ENCODE measurements at regions not wholly inside any gene's neighbourhood (a gene's known extent, or its start where the extent isn't known, plus 50 kb on each side); places are given as distances from the start of the nearest gene placed in this dataset.
"Not testable (repeated sequence)": the region's sequence is repeated elsewhere in the genome, so short reads cannot be mapped to it uniquely, and the experiment has no call there.

DNA sequence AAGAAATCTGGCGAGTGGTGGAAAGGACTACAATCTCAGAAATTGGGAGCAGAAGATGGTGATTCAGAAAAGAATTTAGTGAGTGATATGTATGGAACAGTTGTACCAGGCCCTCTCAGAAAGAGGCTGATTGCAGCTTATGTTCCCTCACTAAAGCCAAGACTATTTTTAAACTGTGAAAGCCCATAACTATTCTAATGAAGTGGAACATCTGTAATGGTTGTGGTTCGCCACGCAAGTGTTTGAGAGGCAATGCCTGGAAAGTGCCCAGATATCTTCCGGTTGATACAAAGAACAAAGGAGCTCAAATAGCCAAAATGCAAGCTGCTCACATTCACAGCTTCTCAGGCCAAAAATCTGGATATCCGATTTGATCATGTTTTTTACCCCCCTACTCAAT, 1250.7 kb downstream of the RAPGEF2 start:
- no peak for DNase-seq (ENCODE audit: low spot score)

DNA sequence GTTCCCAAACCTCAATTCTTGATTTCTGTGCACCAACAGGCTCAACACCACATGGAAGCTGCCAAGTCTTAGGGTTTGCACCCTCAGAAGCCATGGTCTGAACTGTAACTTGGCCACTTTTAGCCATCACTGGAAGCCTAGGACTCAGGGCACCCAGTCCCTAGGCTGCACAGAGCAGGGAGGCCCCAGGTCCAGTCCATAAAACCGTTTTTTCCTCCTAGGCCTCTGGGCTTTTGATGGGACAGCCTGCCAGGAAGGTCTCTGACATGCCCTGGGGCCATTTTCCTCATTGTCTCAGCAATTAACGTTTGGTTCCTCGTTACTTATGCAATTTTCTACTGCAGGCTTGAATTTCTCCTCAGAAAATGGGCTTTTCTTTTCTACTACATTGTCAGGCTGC, 1259.6 kb downstream of the RAPGEF2 start:
- DNase-seq (ENCODE audit: low spot score), result no peak

DNA sequence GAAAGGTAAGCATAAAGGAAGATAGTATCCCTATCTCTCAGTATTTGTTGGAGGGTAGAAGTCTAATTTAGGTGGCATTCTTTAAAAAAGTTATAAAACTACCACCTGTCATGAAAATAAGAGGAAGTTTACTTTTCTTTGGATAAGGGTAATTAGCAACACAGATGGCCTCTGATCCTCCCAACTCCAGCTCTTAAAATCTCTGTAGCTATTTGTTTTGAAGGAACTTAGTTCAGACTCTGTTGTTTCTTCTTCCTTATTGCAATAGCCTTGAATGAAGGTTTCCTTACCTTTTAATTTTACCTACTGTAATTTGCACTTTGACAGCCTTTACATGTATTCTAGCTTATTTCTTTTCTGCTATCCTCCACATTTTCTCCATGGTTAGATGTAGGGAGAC, 1261.3 kb downstream of the RAPGEF2 start:
- DNase-seq (ENCODE audit: low spot score), result no peak

DNA sequence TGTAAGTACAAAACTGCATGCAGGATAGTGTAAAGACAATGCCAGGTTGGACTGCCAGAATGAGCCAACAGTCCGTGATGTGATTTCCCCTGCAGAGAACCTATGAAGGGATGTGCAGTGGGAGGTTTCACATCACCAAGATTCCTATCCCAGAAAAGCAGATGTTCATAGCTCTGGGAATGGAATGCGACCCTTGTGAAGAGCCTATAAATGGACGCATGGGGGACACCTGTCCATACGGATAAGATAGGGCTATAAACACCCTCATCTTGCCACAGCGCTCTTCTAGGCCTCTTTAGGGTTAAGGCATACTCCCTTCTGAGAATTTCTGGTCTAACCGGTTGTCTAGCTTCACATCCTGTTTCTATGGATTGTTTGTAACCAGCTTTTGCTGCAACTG, 1261.8 kb downstream of the RAPGEF2 start:
- not testable (repeated sequence) for DNase-seq (ENCODE audit: low spot score)

DNA sequence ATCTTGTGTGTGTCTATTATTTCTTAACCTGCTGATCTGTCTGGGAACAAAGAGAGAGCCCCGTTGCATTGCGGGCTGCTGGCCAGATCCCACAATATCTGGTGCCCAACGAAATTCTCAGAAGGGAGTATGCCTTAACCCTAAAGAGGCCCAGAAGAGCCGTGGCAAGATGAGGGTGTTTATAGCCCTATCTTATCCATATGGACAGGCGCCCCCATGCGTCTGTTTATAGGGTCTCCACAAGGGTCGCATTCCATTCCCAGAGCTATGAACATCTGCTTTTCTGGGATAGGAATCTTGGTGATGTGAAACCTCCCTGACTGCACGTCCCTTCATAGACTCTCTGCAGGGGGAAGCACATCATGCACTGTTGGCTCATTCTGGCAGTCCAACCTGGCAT, 1262.5 kb downstream of the RAPGEF2 start:
- not testable (repeated sequence) for DNase-seq (ENCODE audit: low spot score)

DNA sequence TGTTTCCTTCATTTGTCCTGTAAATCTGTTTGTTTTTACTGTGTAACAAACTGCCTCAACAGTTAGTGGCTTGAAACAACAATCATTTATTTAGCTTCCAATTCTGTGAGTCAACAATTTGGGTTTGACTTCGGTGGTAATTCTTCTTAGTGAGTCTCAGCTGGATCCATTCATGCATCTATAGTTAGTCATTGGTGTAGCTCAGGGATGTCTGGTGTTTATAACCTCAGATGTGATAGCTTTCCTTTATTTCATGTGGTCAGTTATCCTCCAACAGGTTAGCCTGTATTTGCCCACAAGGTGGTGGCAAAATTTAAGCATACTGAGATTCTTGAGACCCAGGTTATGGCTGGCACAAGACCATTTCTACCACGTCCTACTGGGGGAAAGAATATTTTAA, 1267.2 kb downstream of the RAPGEF2 start:
- no peak for DNase-seq (ENCODE audit: low spot score)

DNA sequence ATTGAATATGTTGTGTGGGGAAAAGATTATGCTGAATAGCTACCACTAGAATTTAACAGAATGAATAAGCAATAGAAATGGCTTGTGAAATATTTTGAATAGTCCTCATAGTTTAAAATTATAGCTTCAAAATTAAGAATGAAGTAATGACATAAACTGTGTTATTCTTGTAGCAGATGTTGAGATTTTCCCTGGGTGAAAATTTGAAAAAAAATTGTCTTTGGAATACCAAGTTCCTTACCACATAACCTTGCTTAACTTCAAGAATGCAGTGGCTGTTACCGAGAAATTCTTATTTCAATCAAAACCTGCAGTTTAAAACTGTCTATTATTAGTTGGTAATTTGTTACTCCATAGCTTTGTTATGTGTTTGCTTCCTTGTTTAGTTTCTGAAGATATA, 1268.6 kb downstream of the RAPGEF2 start:
- DNase-seq (ENCODE audit: low spot score), result no peak

DNA sequence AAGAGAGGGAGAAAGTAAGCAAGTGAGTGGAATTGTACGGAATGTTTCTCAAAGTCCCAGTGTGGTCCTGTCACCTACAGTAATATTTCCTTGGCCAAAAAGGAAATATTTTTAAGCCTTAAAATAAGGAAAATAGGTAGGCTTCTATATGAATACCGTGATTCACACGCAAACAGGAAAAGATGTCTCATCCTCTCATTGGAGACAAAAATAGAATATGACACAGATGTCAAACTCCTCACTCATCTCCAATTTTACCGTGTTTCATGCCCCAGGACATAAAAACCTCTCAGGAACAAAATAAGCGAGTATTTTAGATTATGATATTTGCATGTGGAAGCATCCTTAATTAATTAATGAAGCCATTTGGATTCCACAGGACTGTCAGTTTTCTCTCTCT, 1269.5 kb downstream of the RAPGEF2 start:
- no peak for DNase-seq (ENCODE audit: low spot score)

DNA sequence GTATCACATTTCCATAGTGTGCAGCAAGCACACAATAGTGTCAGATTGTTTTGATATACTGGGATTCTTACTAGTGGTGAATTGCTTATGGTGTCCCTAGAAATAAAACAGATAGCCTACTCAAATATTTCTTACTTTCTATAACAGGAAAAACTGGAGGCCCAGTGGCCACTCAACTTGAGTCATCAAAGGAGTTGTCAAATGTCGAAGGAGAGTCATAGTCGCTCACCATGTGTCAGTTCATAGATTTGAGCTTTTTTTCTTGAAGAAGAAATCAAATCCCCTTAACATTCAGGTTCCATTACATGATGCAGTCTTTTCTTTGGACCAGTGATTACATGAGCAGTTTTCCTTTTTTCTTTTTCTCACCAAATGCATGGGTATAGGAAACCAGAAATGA, 1271.0 kb downstream of the RAPGEF2 start:
- no peak for DNase-seq (ENCODE audit: low spot score)

DNA sequence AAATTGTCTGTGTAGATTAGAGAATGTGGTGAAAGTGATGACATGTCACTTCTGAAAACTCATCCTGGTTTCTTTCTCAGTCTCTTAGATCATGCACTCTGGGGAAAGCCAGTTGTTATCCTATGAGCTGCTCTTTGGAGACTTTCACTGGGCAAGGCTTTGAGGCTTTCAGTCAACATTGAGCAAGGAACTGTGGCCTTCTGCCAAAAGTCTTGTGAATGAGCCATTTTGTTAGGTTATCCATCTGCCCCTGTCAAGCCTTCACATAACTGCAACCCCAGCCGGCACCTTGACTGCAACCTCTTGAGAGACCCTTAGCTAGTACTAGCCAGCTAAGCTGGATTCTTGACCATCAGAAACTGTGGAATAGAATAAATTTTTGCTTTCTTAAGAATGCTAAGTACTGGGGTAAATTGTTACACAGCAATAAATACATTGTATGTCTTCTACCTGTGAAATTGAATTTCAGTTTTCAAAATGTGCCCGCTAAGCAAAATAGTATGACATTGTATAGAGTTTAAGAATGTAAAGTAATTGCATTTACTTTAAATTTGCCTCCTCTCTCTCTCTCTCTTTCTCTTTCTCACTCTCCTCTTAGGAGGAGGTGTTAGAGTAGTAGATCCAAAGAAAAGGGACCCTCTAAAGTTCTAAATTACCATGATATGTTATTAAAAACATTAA, 1273.0 kb downstream of the RAPGEF2 start:
- no peak for DNase-seq (ENCODE audit: low spot score)

DNA sequence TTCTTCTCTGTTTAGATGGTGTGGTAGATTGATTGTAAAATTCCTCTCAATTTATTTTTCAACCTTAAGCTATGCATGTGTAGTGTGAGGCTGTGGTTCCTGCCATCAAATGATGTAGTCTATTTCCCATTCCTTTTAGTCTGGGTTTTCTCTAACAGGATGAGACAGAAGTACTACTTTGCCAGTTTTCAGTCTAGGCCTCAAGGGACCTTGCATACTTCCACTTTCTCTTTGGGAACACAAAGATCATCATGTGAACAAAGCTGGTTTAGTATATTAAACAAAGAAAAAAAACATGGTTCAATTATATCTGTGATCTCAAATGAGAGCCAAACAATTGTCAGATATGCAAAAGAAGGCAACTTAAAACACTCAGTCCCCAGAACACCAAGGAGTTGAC, 1284.0 kb downstream of the RAPGEF2 start:
- no peak for DNase-seq (ENCODE audit: low spot score)

DNA sequence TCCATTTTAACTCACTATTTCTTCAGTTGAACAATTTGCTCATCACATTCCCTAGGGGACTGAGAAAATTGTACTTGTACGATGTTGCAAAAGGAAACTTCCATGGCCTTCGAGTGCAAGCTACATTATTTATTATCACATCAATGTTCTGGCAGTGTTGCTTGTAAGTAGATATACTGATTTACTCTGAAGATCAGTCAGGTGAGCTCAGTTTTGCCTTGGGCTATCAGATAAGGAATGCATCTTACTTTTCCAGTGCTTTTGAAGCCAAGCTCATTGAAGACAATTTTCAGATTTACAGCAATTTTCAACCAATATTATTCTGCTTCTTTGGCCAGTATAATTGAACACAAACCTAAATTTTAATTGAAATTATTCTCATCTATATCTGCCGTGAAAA, 1296.9 kb downstream of the RAPGEF2 start:
- no peak for DNase-seq (ENCODE audit: low spot score)

DNA sequence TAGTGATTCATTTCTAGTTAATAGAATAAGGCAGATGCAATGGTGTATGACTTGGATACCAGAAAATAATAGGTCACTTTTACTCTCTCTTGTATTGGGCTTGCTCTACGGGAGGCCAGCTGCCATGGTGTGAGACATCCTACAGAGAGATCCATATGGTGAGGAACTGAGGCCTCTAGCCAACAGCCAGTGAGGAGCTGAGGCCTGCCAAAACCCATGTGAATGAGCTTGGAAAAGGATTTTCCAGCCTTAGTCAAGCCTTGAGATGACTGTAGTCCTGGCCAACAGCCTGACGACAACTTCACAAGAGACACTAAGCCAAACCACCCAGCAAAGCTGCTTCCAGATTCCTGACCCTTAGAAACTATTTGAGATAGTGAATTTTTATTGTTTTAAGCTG, 1300.2 kb downstream of the RAPGEF2 start:
- DNase-seq (ENCODE audit: low spot score), result no peak

DNA sequence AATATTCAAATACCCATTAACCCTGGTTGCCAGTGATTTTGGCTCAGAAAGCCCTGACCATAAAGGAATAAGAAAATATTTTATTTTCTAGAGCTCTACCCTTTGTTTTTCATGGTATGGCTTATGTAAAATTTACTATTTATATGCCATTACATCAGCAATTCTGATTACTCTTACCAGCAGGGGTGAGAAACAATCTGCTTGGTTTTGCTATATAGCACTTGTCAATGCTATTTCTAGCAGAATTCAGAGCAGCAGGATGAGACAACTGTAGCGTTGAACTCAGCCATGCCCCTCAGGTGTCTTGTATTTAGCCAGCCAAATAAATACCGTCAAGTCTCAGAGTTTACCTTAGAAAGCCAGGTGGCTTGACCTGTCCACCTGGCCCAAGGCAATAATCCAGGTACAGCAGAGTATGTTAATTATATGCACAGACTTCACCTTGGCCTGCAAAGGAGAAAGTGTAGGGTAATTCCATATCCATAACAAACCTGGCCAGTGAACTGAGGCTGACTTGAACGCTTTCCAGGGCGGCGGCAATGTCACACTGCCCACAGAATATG, 1303.5 kb downstream of the RAPGEF2 start:
- no peak for DNase-seq (ENCODE audit: low spot score)

DNA sequence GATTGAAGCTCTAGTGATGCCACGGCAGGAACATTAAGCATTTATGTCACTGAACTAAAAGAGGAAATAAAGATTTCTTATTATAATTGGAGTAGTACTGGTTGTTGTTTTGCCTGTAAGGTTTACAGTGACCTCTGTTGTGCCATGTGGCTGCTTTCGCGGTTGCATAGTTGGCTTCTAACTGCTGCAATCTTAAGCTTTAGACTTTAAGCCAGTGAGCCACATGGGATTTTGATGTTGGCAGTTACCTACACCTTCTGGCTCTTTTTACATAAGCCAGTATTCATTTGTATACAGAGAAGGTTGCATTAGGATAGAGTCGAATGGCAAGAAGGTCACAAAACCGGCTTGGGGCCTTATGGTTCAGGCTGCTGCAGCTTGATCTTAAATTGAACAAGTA, 1311.6 kb downstream of the RAPGEF2 start:
- no peak for DNase-seq (ENCODE audit: low spot score)

DNA sequence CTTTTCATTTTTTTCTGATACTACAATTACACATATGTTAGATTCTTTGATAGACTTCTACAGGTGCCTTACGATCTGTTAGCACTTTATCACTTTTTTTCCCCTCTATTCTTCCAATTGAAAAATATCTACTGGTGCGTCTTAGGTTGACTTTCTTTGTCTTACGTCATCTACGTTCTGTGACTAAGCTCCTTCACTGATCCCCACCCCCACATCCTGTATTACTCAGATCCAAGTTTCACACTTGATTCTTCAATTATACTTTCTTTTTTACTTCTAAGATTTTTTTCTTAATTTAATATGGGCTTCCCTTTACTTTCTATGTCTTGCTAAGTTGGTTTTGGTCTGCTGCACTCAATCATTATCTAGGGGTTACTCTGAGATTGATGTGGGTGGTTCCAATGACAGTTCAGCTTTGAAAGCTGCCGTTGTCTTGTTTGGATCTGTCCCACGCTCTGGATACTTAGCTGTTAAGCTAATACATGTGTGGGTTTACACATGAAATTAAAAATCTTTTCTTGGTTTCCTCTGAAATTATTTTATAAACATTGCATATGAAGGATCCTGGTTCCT, 1321.1 kb downstream of the RAPGEF2 start:
- no peak for DNase-seq (ENCODE audit: low spot score)

DNA sequence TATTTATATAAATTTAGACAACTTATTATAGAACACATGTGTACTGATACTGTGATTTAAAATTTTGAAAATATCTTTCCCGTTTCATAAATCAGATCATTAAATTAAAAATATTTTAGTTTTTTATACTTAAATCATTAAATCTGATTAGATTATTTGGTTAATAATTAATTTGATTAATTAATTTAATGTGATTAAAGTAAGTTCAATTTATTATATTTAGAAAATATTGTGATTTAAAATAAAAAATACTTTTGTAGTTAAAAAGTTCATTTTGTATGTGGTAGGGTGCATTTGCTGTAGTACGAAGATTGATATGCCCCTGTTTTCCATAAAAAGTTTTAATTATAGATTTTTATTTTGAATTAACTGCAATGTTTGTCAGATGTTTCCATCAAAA, 1323.4 kb downstream of the RAPGEF2 start:
- no peak for DNase-seq (ENCODE audit: low spot score)

DNA sequence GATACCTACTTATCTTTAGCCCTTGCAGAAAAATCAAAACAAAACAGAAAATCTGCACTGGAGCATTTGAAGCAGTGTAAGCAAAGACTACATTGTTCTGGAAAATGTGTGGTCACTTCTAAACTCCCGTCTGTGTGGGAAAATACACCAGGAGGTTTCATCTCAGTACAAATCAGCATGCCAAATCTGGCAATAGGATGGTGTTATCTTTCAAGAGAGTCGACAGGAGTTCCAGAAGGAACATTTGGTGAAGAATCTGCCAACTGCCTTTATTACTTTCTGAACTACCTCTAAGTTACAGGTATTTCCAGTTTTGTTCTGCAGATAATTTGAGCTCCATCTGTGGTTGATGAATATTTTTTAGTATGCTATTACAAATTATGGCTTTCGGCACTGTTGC, 1348.0 kb downstream of the RAPGEF2 start:
- DNase-seq (ENCODE audit: low spot score), result no peak

DNA sequence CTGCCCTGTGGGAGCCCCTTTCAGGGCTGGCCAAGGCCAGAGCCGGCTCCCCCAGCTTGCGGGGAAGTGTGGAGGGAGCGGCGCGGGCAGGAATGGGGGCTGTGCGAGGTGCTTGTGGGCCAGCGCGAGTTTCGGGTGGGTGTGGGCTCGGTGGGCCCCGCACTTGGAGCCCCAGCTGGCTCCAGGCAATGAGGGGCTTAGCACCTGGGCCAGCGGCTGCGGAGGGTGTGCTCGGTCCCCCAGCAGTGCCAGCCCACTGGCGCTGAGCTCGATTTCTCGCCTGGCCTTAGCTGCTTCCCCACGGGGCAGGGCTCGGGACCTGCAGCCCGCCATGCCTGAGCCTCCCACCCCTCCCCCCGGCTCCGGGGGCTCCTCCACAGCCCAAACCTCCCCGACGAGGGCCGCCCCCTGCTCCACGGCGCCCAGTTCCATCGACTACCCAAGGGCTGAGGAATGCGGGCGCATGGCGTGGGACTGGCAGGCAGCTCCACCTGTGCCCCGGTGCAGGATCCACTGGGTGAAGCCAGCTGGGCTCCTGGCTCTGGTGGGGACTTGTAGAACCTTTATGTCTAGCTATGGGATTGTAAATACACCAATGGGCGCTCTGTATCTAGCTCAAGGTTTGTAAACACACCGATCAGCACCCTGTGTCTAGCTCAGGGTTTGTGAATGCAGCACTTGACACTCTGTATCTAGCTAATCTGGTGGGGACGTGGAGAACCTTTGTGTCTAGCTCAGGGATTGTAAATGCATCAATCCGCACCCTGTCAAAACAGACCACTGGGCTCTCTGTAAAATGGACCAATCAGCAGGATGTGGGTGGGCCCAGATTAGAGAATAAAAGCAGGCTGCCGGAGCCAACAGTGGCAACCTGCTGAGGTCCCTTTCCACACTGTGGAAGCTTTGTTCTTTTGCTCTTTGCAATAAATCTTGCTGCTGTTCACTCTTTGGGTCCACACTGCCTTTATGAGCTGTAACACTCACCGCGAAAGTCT, 1379.1 kb downstream of the RAPGEF2 start:
- DNase-seq (ENCODE audit: low spot score), result not testable (repeated sequence)

DNA sequence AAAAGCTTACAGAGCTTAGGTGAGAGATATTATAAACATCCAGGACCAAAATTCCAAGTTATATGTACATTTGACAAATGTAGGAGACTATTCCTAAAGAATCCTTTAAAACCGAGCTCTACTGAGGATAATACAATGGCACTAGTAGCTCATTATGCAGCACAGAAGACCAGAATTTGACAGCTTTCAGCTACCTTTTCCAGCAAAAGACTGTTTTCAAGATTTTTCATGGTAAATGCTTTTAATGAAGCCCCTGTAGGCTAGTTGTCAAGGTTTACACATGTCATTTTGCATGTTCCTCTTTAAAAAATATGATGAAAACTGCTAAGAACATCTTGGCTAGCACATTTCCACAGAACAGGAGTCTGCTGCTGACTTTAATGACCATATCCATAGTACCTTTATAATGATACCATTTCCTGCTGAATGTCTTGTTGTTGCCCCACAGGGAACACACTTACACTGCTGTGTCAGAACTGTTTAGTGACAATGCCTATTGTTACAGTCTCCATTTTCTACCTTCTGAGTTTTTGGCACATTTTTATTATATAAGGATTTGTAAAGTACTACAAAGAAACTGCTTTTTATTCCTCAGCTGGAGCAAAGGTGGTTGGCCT, 1382.3 kb downstream of the RAPGEF2 start:
- no peak for DNase-seq (ENCODE audit: low spot score)

DNA sequence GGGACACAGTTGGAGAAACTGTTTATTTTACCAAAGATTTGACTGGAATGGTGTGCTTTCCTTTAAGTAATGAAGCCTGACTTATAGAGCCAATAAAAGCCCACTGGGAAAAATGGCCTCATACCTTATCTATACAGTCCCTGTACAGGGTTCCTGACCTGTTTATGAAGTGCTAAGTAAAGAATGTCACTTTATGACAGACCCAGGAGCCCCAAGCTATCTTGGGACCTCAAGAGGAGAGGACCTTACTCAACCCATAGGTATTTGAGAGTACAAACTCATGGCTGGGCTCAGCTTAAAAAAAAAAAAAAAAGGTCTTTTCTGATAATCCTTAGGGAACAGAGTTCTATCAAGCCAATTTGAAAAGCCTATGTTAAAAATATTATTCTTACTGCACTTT, 1389.3 kb downstream of the RAPGEF2 start:
- no peak for DNase-seq (ENCODE audit: low spot score)

DNA sequence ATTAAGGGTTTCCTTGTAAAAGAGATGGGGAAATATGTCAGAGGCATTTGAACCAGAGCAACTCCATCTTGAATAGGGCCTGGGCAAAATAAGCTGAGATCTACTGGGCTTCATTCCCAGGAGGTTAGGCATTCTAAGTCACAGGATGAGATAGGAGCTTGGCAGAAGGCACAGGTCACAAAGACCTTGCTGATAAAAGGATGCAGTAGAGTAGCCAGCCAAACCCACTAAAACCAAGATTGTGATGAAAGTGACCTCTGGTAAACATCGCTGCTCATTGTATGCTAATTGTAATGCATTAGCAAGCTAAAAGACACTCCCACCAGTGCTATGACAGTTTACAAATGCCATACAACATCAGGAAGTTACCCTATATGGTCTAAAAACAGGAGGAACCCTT, 1390.3 kb downstream of the RAPGEF2 start:
- no peak for DNase-seq (ENCODE audit: low spot score)
